NCI-H146 treated with DMSO at 0.1 percent for 48 hours (cell line): ENCODE measurements at regions not wholly inside any gene's neighbourhood (a gene's known extent, or its start where the extent isn't known, plus 50 kb on each side); places are given as distances from the start of the nearest gene placed in this dataset.
"Not testable (repeated sequence)": the region's sequence is repeated elsewhere in the genome, so short reads cannot be mapped to it uniquely, and the experiment has no call there.

Experiments used
- DNase-seq: peaks from one replicate; lab custom pipeline; 2025; ENCODE audit not compliant: unreplicated experiment; lab: John Stamatoyannopoulos, UW

- DNase-seq, result no peak
Measured at GRCh38 chr12:83320350-83320749, 633.6 kb downstream of the TMTC2 start.

GRCh38 chr12:83318386-83319098 is 631.8 kb downstream of the TMTC2 start:
- DNase-seq, result no peak

GRCh38 chr12:83317595-83317994 is 630.9 kb downstream of the TMTC2 start:
- DNase-seq, result no peak

- DNase-seq, result no peak
Measured at GRCh38 chr12:83313827-83314226, 627.1 kb downstream of the TMTC2 start.

GRCh38 chr12:83313322-83313721 is 626.6 kb downstream of the TMTC2 start:
- DNase-seq, result no peak

- DNase-seq, result no peak
Measured at GRCh38 chr12:83276904-83277303, 590.2 kb downstream of the TMTC2 start.

GRCh38 chr12:83271201-83271600 is 584.5 kb downstream of the TMTC2 start:
- DNase-seq, result no peak

- no peak for DNase-seq
Measured at GRCh38 chr12:83265808-83266207, 579.1 kb downstream of the TMTC2 start.

- DNase-seq, result no peak
Measured at GRCh38 chr12:83261998-83262397, 575.3 kb downstream of the TMTC2 start.

- DNase-seq, result not testable (repeated sequence)
Measured at GRCh38 chr12:83260126-83260525, 573.4 kb downstream of the TMTC2 start.

GRCh38 chr12:83257726-83258125 is 571.0 kb downstream of the TMTC2 start:
- DNase-seq, result no peak

GRCh38 chr12:83256562-83256961 is 569.9 kb downstream of the TMTC2 start:
- DNase-seq, result no peak

- no peak for DNase-seq
Measured at GRCh38 chr12:83250866-83251265, 564.2 kb downstream of the TMTC2 start.

GRCh38 chr12:83245156-83245555 is 558.5 kb downstream of the TMTC2 start:
- DNase-seq, result no peak

- DNase-seq, result no peak
Measured at GRCh38 chr12:83244001-83244400, 557.3 kb downstream of the TMTC2 start.

GRCh38 chr12:83233987-83234386 is 547.3 kb downstream of the TMTC2 start:
- not testable (repeated sequence) for DNase-seq

- not testable (repeated sequence) for DNase-seq
Measured at GRCh38 chr12:83226960-83227359, 540.3 kb downstream of the TMTC2 start.

GRCh38 chr12:83225806-83226205 is 539.1 kb downstream of the TMTC2 start:
- no peak for DNase-seq

GRCh38 chr12:83224012-83224411 is 537.3 kb downstream of the TMTC2 start:
- DNase-seq, result no peak

GRCh38 chr12:83220774-83221173 is 534.1 kb downstream of the TMTC2 start:
- no peak for DNase-seq

GRCh38 chr12:83216230-83216629 is 529.5 kb downstream of the TMTC2 start:
- DNase-seq, result no peak

GRCh38 chr12:83214185-83214584 is 527.5 kb downstream of the TMTC2 start:
- DNase-seq, result no peak

- DNase-seq, result no peak
Measured at GRCh38 chr12:83210933-83211332, 524.2 kb downstream of the TMTC2 start.
